Fibroblast of lung (primary cell): ENCODE measurements at regions not wholly inside any gene's neighbourhood (a gene's known extent, or its start where the extent isn't known, plus 50 kb on each side); places are given as distances from the start of the nearest gene placed in this dataset.
A peak's percentile ranks its signal among the peaks of the same experiment; 100 is the strongest.

Experiments
- DNase-seq, 2 donors: peaks; one replicate each; pipeline versions ENCODE4 v3.0.0 to v3.0.0-alpha.2; 2010; ENCODE audit warnings: low read depth in 2 of 2
- H2AFZ ChIP-seq: 2 replicates; pipeline ENCODE4 v1.5.1; 2012; ENCODE audit warnings: low read length, control low read depth, inconsistent platforms
- H3K27ac ChIP-seq: 2 replicates; pipeline ENCODE4 v1.5.1; 2011; ENCODE audit warnings: low read length, control low read depth; ENCODE audit not compliant: insufficient read depth
- H3K27me3 ChIP-seq: 2 replicates; pipeline ENCODE4 v1.5.1; 2011; ENCODE audit warnings: mild to moderate bottlenecking, low read length; ENCODE audit not compliant: control insufficient read depth, insufficient read depth
- H3K36me3 ChIP-seq: 2 replicates; pipeline ENCODE4 v1.5.1; 2011; ENCODE audit warnings: low read length; ENCODE audit not compliant: control insufficient read depth, insufficient read depth
- H3K4me1 ChIP-seq: 2 replicates; pipeline ENCODE4 v1.5.1; 2011; ENCODE audit warnings: low read length; ENCODE audit not compliant: control insufficient read depth, insufficient read depth; ENCODE audit errors: extremely low read depth
- H3K4me2 ChIP-seq: 2 replicates; pipeline ENCODE4 v1.5.1; 2011; ENCODE audit warnings: low read length, control low read depth; ENCODE audit not compliant: insufficient read depth; ENCODE audit errors: extremely low read depth
- H3K4me3 ChIP-seq, 4 experiments: fragments of 200-600 bp in 1 of 4; sonication (generic) in 1 of 4; replicated peaks in 1 of 4; 2 replicates each; pipeline ENCODE4 v1.5.1; 2011 to 2016; ENCODE audit warnings: low read length in 4 of 4, low read depth in 3 of 4, mild to moderate bottlenecking in 3 of 4, control low read depth in 2 of 4, inconsistent platforms in 1 of 4, mixed read lengths in 1 of 4; ENCODE audit not compliant: insufficient read depth in 1 of 4; ENCODE audit errors: control extremely low read depth in 1 of 4
- H3K79me2 ChIP-seq: 2 replicates; pipeline ENCODE4 v1.5.1; 2012; ENCODE audit warnings: mild to moderate bottlenecking, low read length, inconsistent platforms; ENCODE audit not compliant: control insufficient read depth, insufficient read depth
- H3K9ac ChIP-seq: 2 replicates; pipeline ENCODE4 v1.5.1; 2011; ENCODE audit warnings: mild to moderate bottlenecking, low read length, control low read depth; ENCODE audit not compliant: insufficient read depth
- H3K9me3 ChIP-seq: 2 replicates; pipeline ENCODE4 v1.5.1; 2012; ENCODE audit warnings: low read depth, low read length; ENCODE audit not compliant: control insufficient read depth, insufficient read depth
- H4K20me1 ChIP-seq: 2 replicates; pipeline ENCODE4 v1.5.1; 2011; ENCODE audit warnings: low read length; ENCODE audit not compliant: control insufficient read depth, insufficient read depth; ENCODE audit errors: extremely low read depth
- CTCF ChIP-seq, 2 donors: IDR thresholded peaks in 1 of 2; conservative IDR thresholded peaks in 1 of 2; 1 replicate in 1 of 2; 2 replicates in 1 of 2; pipeline ENCODE4 v1.5.1; 2011 to 2012; ENCODE audit warnings: low read length in 2 of 2, control low read depth in 1 of 2, inconsistent platforms in 1 of 2, low read depth in 1 of 2, mild to moderate bottlenecking in 1 of 2
- EZH2 ChIP-seq: IDR thresholded peaks from 2 replicates; pipeline ENCODE4 v1.5.1; 2012; ENCODE audit warnings: low read length, control low read depth, mild to moderate bottlenecking; ENCODE audit errors: missing control alignments

- Histone ChIP-seq H3K79me2 (no peaks in the 10 kb centered on the region), H3K4me3 (peak overlapping the region in 1 of 4 experiments; percentile 34)
- DNase-seq, result peak; percentile 29 to 41
Observed at GRCh38 chr11:64449381-64450167, 90.6 kb downstream of the RPS6KA4 start.

GRCh38 chr11:64450168-64450560, 91.2 kb downstream of the RPS6KA4 start:
- Histone ChIP-seq H4K20me1 (no peaks in the 10 kb centered on the region), H3K4me2 (no peak overlapping the region), H3K79me2 (no peaks in the 10 kb centered on the region), H3K4me1 (peaks cover 6% of the 10 kb centered on the region), H2AFZ (no peak overlapping the region), H3K27me3 (peaks cover 10% of the 10 kb centered on the region), H3K4me3 (no peak overlapping the region), H3K9ac (no peak overlapping the region), H3K36me3 (no peaks in the 10 kb centered on the region), H3K9me3 (no peaks in the 10 kb centered on the region), H3K27ac (no peak overlapping the region)
- TF ChIP-seq CTCF (conservative IDR thresholded peaks at IDR 0.05 in 1 of 2, IDR thresholded peaks at IDR 0.05 in 1 of 2; ENCODE audit: low read depth in 1 of 2, low read length in 2 of 2) (no peak), EZH2 (no peak)
- no peak for DNase-seq

More at GRCh38 chr11:64449381-64450167, 90.6 kb downstream of the RPS6KA4 start:
- Histone ChIP-seq H3K4me1 (peaks cover 6% of the 10 kb centered on the region), H3K9ac (no peak overlapping the region), H4K20me1 (no peaks in the 10 kb centered on the region), H3K9me3 (no peaks in the 10 kb centered on the region), H3K27ac (no peak overlapping the region), H3K4me2 (no peak overlapping the region), H3K27me3 (peaks cover 10% of the 10 kb centered on the region), H3K36me3 (no peaks in the 10 kb centered on the region), H2AFZ (no peak overlapping the region)
- peak; percentile 67 to 92 for TF ChIP-seq CTCF (conservative IDR thresholded peaks at IDR 0.05 in 1 of 2, IDR thresholded peaks at IDR 0.05 in 1 of 2; ENCODE audit: low read depth in 1 of 2, low read length in 2 of 2)
- peak; percentile 43 for TF ChIP-seq EZH2

- no peak overlapping the region for H3K27ac ChIP-seq
- H3K4me1 ChIP-seq, result peaks cover 6% of the 10 kb centered on the region
- H3K4me2 ChIP-seq, result no peak overlapping the region
- H3K79me2 ChIP-seq, result no peaks in the 10 kb centered on the region
- no peak for DNase-seq
- H3K27me3 ChIP-seq, result peaks cover 10% of the 10 kb centered on the region
- H3K36me3 ChIP-seq, result no peaks in the 10 kb centered on the region
- no peak overlapping the region for H3K9ac ChIP-seq
- no peaks in the 10 kb centered on the region for H3K9me3 ChIP-seq
- H2AFZ ChIP-seq, result no peak overlapping the region
- no peaks in the 10 kb centered on the region for H4K20me1 ChIP-seq
- TF ChIP-seq CTCF (conservative IDR thresholded peaks at IDR 0.05 in 1 of 2, IDR thresholded peaks at IDR 0.05 in 1 of 2; ENCODE audit: low read depth in 1 of 2, low read length in 2 of 2) (no peak), EZH2 (no peak)
- H3K4me3 ChIP-seq, result no peak overlapping the region
Observed at GRCh38 chr11:64451856-64452255, 92.9 kb downstream of the RPS6KA4 start.
